Stomach smooth muscle (tissue), 2 donors: ENCODE measurements at regions not wholly inside any gene's neighbourhood (a gene's known extent, or its start where the extent isn't known, plus 50 kb on each side); places are given as distances from the start of the nearest gene placed in this dataset.

Experiments used
- H3K27ac ChIP-seq: one replicate; pipeline ENCODE4 v1.7.0; 2013; ENCODE audit warnings: mild to moderate bottlenecking, low read length, inconsistent platforms
- H3K27me3 ChIP-seq, 2 donors: one replicate each; pipeline ENCODE4 v1.7.0; 2013; ENCODE audit warnings: low read length in 2 of 2; ENCODE audit not compliant: insufficient read depth in 2 of 2, control insufficient read depth in 1 of 2
- H3K36me3 ChIP-seq, 2 donors: one replicate each; pipeline ENCODE4 v1.7.0; 2013; ENCODE audit warnings: low read length in 2 of 2; ENCODE audit not compliant: control insufficient read depth in 2 of 2, insufficient read depth in 2 of 2
- H3K4me1 ChIP-seq: one replicate; pipeline ENCODE4 v1.7.0; 2013; ENCODE audit warnings: low read length; ENCODE audit not compliant: control insufficient read depth, insufficient read depth
- H3K4me3 ChIP-seq, 2 donors: one replicate each; pipeline ENCODE4 v1.7.0; 2013; ENCODE audit warnings: low read length in 2 of 2
- H3K9ac ChIP-seq, 2 donors: one replicate each; pipeline ENCODE4 v1.7.0; 2013; ENCODE audit warnings: low read length in 2 of 2, mild to moderate bottlenecking in 1 of 2
- H3K9me3 ChIP-seq, 2 donors: one replicate each; pipeline ENCODE4 v1.7.0; 2013; ENCODE audit warnings: low read length in 2 of 2; ENCODE audit not compliant: control insufficient read depth in 2 of 2
- donor health status: healthy.
- donor health status: Pancreatic carcinoma.

DNA sequence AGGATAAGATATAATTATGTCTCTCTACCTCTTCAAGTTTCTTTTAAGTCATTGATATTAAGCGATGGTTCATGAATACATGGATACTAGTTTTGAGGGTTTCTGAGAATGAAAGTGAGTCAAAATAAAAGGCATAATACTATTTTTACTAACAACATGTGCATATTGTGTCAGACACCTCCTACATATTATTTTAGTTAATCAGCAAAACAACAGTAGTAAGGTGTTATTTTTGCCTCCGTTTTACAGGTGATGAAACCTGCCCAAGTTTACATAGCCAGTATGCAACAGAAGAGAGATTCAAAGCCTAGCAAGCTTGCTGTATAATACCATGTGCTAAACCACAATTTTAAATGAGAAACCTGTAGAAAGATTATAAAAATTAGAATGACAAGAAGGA, 544.1 kb downstream of the EPHA5 start:
- H3K9ac ChIP-seq = no peak overlapping the region
- no peak overlapping the region for H3K27ac ChIP-seq
- no peaks in the 10 kb centered on the region for H3K9me3 ChIP-seq
- no peaks in the 10 kb centered on the region for H3K4me1 ChIP-seq
- H3K4me3 ChIP-seq = no peak overlapping the region
- no peaks in the 10 kb centered on the region for H3K27me3 ChIP-seq
- H3K36me3 ChIP-seq = no peaks in the 10 kb centered on the region

DNA sequence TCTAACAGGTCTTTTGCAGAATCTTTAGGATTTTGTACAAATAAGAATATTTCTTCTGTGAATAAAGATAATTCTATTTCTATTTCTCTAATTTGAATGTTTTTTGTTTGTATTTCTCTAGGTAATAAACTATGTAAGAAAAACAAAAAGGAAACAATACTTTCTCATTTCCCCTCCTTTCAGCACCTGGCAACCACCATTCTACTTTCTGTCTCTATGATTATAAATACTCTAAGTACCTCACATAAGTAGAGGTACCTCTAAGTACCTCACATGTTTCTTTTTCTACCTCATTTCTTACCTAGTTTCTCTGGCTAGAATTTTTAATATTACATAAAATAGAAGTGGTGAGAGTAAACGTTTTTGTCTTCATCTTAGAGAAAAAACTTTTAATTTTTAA, 550.0 kb downstream of the EPHA5 start:
- Histone ChIP-seq H3K36me3 (no peaks in the 10 kb centered on the region), H3K4me1 (no peaks in the 10 kb centered on the region), H3K4me3 (no peak overlapping the region), H3K9me3 (no peaks in the 10 kb centered on the region), H3K9ac (no peak overlapping the region), H3K27me3 (no peaks in the 10 kb centered on the region), H3K27ac (no peak overlapping the region)

DNA sequence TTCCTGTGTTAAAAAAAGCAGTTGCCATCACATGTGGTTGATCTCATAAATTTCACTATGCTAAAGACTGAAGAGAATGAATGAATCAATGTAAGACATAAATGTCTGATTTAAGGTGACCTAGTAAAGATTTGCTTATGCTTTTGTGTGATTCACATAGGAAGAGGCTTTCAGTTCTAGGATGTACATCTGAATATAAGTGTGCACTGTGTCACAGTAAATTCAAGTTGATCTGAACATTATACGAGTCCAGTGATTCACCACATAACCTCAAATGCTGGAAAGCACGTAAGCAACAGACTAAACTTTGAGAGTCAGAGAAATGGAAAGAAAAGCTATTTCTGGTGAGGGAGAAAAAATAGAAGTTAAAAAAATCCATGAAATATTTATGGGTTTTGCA, 567.9 kb downstream of the EPHA5 start:
- no peaks in the 10 kb centered on the region for H3K36me3 ChIP-seq
- H3K27me3 ChIP-seq = no peaks in the 10 kb centered on the region
- no peaks in the 10 kb centered on the region for H3K4me1 ChIP-seq
- H3K27ac ChIP-seq = no peak overlapping the region
- no peaks in the 10 kb centered on the region for H3K9me3 ChIP-seq
- H3K4me3 ChIP-seq = no peak overlapping the region
- H3K9ac ChIP-seq = no peak overlapping the region

DNA sequence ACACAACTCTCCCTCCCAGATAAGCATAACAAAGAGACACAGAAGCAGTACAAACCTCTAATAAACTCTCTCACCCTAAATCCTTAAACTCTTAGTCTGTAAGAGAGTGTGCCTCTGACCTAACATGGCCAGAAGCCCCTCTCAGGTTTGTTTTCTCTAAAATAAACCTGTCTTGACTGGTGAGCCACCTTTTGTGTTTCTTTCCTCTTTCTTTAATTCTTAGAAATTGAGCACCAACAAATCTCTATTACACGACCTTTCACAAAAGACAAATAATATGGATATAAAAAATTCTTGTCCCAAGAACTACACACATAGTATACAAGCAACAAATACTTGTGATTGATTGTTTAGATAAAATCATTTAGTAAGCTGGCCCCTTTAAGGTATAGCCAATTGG, 573.7 kb downstream of the EPHA5 start:
- Histone ChIP-seq H3K9ac (no peak overlapping the region), H3K4me1 (no peaks in the 10 kb centered on the region), H3K4me3 (no peak overlapping the region), H3K9me3 (peaks cover 0 to 4% of the 10 kb centered on the region in 2 donors), H3K36me3 (no peaks in the 10 kb centered on the region), H3K27ac (no peak overlapping the region), H3K27me3 (no peaks in the 10 kb centered on the region)

- H3K4me1 ChIP-seq = no peaks in the 10 kb centered on the region
- no peaks in the 10 kb centered on the region for H3K36me3 ChIP-seq
- no peaks in the 10 kb centered on the region for H3K9me3 ChIP-seq
- no peaks in the 10 kb centered on the region for H3K27me3 ChIP-seq
- H3K4me3 ChIP-seq = no peak overlapping the region
- no peak overlapping the region for H3K9ac ChIP-seq
- H3K27ac ChIP-seq = no peak overlapping the region
Measured at GRCh38 chr4:65089666-65090065, 580.6 kb downstream of the EPHA5 start.

DNA sequence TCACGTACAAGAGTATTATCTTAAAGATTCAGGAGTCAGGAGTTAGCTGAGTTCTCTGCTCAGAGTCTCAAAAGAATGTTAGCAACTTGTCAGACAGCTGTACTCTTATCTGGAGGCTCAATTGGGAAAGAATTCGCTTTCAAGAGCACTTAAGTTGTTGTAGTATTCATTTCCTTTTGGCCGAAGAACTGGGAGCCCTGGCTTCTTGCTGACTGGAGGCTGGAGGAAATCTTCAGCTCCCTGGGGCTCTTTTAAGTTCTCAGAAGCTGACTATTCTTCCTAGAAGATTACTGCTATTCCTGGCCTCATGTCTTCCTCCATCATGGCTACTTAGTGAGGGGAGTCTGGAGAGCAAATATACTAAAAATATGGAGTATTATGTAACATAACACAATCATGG, 587.2 kb downstream of the EPHA5 start:
- no peak overlapping the region for H3K4me3 ChIP-seq
- H3K9ac ChIP-seq = no peak overlapping the region
- no peaks in the 10 kb centered on the region for H3K27me3 ChIP-seq
- H3K36me3 ChIP-seq = no peaks in the 10 kb centered on the region
- no peak overlapping the region for H3K27ac ChIP-seq
- no peaks in the 10 kb centered on the region for H3K9me3 ChIP-seq
- no peaks in the 10 kb centered on the region for H3K4me1 ChIP-seq

DNA sequence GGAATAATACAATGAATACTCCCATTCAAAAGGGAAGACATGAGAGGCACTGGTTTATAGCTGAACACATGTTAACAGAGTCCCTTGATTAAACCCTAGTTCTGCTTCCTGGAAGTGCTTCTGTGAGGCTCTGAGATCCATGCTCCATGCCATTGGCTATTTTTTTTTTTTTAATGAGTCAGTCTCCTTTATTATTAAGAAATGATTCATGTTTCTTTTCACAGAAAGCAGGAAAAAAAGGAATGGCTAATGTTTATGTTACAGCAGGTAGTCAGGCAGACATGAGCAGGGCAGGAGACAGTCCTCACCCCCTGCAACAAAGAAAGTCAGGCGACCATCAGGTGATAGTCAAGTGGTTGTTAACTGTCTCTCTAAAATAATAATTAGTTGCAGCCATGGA, 598.7 kb downstream of the EPHA5 start:
- no peak overlapping the region for H3K27ac ChIP-seq
- H3K4me3 ChIP-seq = no peak overlapping the region
- no peaks in the 10 kb centered on the region for H3K27me3 ChIP-seq
- no peaks in the 10 kb centered on the region for H3K36me3 ChIP-seq
- H3K4me1 ChIP-seq = no peaks in the 10 kb centered on the region
- no peak overlapping the region for H3K9ac ChIP-seq
- no peaks in the 10 kb centered on the region for H3K9me3 ChIP-seq

GRCh38 chr4:65069177-65069576, 601.1 kb downstream of the EPHA5 start:
- no peaks in the 10 kb centered on the region for H3K4me1 ChIP-seq
- H3K27ac ChIP-seq = no peak overlapping the region
- H3K4me3 ChIP-seq = no peak overlapping the region
- no peaks in the 10 kb centered on the region for H3K9me3 ChIP-seq
- H3K36me3 ChIP-seq = no peaks in the 10 kb centered on the region
- H3K9ac ChIP-seq = no peak overlapping the region
- H3K27me3 ChIP-seq = no peaks in the 10 kb centered on the region

- Histone ChIP-seq H3K9me3 (no peaks in the 10 kb centered on the region), H3K27me3 (no peaks in the 10 kb centered on the region), H3K9ac (no peak overlapping the region), H3K36me3 (no peaks in the 10 kb centered on the region), H3K27ac (no peak overlapping the region), H3K4me3 (no peak overlapping the region), H3K4me1 (no peaks in the 10 kb centered on the region)
Measured at GRCh38 chr4:65066106-65066505, 604.2 kb downstream of the EPHA5 start.

DNA sequence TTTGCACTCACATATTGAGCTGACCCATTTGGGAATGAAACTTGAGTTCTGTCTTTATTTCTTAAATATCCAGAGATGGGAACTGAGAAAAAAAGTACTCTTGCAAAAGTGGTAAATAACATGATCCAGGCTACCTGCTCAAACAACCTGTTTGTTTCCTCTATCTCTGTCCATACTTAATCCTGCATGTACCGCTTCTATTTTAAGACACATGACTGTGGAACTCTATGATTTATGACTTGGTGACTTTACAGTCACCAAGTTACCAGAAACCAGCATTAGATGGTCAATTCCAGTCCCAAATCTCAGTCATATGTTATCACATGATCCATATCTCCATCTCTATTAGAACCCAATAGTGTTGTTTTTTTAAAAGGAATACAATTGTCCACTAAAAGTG, 606.7 kb downstream of the EPHA5 start:
- Histone ChIP-seq H3K9me3 (no peaks in the 10 kb centered on the region), H3K36me3 (no peaks in the 10 kb centered on the region), H3K4me1 (no peaks in the 10 kb centered on the region), H3K9ac (no peak overlapping the region), H3K27ac (no peak overlapping the region), H3K27me3 (no peaks in the 10 kb centered on the region), H3K4me3 (no peak overlapping the region)

GRCh38 chr4:65050786-65051185, 619.5 kb downstream of the EPHA5 start:
- Histone ChIP-seq H3K9me3 (no peaks in the 10 kb centered on the region), H3K4me1 (no peaks in the 10 kb centered on the region), H3K27me3 (no peaks in the 10 kb centered on the region), H3K36me3 (no peaks in the 10 kb centered on the region), H3K4me3 (no peak overlapping the region), H3K9ac (no peak overlapping the region), H3K27ac (no peak overlapping the region)
